ENCODE measurements at regions not wholly inside any gene's neighbourhood (a gene's known extent, or its start where the extent isn't known, plus 50 kb on each side); places are given as distances from the start of the nearest gene placed in this dataset.

GRCh38 chr9:106059886-106060285 is 365.5 kb downstream of the TMEM38B start:
- TF ChIP-seq CREB1 (IDR thresholded peaks at IDR 0.05; ENCODE audit: low read depth) (no peak), TCF12 (IDR thresholded peaks at IDR 0.05; ENCODE audit: low read depth) (no peak), EGR1 (IDR thresholded peaks at IDR 0.05) (no peak), EP300 (IDR thresholded peaks at IDR 0.05; ENCODE audit: borderline replicate concordance) (no peak), MAX (IDR thresholded peaks at IDR 0.05) (no peak), TEAD4 (IDR thresholded peaks at IDR 0.05) (no peak), TAF1 (IDR thresholded peaks at IDR 0.05; ENCODE audit: low read depth) (no peak), YY1 (IDR thresholded peaks at IDR 0.05; ENCODE audit: low read depth) (no peak)
- TF ChIP-seq, protein P1, sequence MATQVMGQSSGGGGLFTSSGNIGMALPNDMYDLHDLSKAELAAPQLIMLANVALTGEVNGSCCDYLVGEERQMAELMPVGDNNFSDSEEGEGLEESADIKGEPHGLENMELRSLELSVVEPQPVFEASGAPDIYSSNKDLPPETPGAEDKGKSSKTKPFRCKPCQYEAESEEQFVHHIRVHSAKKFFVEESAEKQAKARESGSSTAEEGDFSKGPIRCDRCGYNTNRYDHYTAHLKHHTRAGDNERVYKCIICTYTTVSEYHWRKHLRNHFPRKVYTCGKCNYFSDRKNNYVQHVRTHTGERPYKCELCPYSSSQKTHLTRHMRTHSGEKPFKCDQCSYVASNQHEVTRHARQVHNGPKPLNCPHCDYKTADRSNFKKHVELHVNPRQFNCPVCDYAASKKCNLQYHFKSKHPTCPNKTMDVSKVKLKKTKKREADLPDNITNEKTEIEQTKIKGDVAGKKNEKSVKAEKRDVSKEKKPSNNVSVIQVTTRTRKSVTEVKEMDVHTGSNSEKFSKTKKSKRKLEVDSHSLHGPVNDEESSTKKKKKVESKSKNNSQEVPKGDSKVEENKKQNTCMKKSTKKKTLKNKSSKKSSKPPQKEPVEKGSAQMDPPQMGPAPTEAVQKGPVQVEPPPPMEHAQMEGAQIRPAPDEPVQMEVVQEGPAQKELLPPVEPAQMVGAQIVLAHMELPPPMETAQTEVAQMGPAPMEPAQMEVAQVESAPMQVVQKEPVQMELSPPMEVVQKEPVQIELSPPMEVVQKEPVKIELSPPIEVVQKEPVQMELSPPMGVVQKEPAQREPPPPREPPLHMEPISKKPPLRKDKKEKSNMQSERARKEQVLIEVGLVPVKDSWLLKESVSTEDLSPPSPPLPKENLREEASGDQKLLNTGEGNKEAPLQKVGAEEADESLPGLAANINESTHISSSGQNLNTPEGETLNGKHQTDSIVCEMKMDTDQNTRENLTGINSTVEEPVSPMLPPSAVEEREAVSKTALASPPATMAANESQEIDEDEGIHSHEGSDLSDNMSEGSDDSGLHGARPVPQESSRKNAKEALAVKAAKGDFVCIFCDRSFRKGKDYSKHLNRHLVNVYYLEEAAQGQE (IDR thresholded peaks at IDR 0.05; ENCODE audit: low read depth): no peak

DNA sequence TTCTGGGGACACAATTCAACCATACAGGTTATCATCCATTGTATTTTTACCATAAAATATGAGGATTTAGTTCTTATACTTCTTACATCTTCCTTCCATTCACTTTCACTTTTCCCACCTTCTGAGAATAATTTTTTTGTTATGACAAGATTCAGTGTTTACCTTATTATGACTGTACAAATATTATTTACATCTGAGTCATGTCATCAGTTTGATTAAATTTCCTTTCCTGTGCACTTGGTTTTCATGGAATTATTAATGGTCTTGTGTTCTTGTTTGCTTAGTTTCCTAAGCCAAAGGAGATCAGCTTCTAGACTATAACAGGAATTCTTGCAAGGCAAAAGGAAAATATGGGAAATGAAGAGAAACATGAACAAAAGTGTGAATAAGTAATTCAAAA is 366.5 kb downstream of the TMEM38B start:
- TF ChIP-seq TEAD4 (IDR thresholded peaks at IDR 0.05) (no peak), EGR1 (IDR thresholded peaks at IDR 0.05) (no peak), NFIC (IDR thresholded peaks at IDR 0.05) (no peak), FOXM1 (IDR thresholded peaks at IDR 0.05; ENCODE audit: borderline replicate concordance, low read depth) (no peak), USF1 (IDR thresholded peaks at IDR 0.05) (no peak), EP300 (IDR thresholded peaks at IDR 0.05; ENCODE audit: borderline replicate concordance) (no peak), RAD21 (IDR thresholded peaks at IDR 0.05; ENCODE audit: low read depth) (no peak)

- TF ChIP-seq CREB1 (IDR thresholded peaks at IDR 0.05; ENCODE audit: low read depth) (no peak), NFIC (IDR thresholded peaks at IDR 0.05) (no peak), EP300 (IDR thresholded peaks at IDR 0.05; ENCODE audit: borderline replicate concordance) (no peak), ZBTB7A (IDR thresholded peaks at IDR 0.05; ENCODE audit: low read depth) (no peak), EGR1 (IDR thresholded peaks at IDR 0.05) (no peak), MAX (IDR thresholded peaks at IDR 0.05) (no peak)
These were observed 367.9 kb downstream of the TMEM38B start for GRCh38 chr9:106062250-106062649.

GRCh38 chr9:106065136-106065535 is 370.8 kb downstream of the TMEM38B start:
- TF ChIP-seq YY1 (IDR thresholded peaks at IDR 0.05; ENCODE audit: low read depth): no peak

GRCh38 chr9:106065579-106066214 is 371.4 kb downstream of the TMEM38B start:
- TF ChIP-seq, protein P1 (IDR thresholded peaks at IDR 0.05; ENCODE audit: low read depth): no peak
- TF ChIP-seq YY1 (IDR thresholded peaks at IDR 0.05; ENCODE audit: low read depth) (no peak), FOXM1 (IDR thresholded peaks at IDR 0.05; ENCODE audit: borderline replicate concordance, low read depth) (no peak), NFIC (IDR thresholded peaks at IDR 0.05) (no peak), CREB1 (IDR thresholded peaks at IDR 0.05; ENCODE audit: low read depth) (no peak), CEBPB (IDR thresholded peaks at IDR 0.05) (no peak), TAF1 (IDR thresholded peaks at IDR 0.05; ENCODE audit: low read depth) (no peak), EP300 (IDR thresholded peaks at IDR 0.05; ENCODE audit: borderline replicate concordance) (no peak), USF1 (IDR thresholded peaks at IDR 0.05) (no peak), EGR1 (IDR thresholded peaks at IDR 0.05) (no peak), TEAD4 (IDR thresholded peaks at IDR 0.05) (no peak), RAD21 (IDR thresholded peaks at IDR 0.05; ENCODE audit: low read depth) (no peak), ZBTB7A (IDR thresholded peaks at IDR 0.05; ENCODE audit: low read depth) (no peak), TCF12 (IDR thresholded peaks at IDR 0.05; ENCODE audit: low read depth) (no peak), MAX (IDR thresholded peaks at IDR 0.05) (no peak)

- TF ChIP-seq TAF1 (IDR thresholded peaks at IDR 0.05; ENCODE audit: low read depth) (no peak), MAX (IDR thresholded peaks at IDR 0.05) (no peak)
These were observed 372.7 kb downstream of the TMEM38B start for GRCh38 chr9:106066940-106067524.
